ENCODE measurements at regions not wholly inside any gene's neighbourhood (a gene's known extent, or its start where the extent isn't known, plus 50 kb on each side); places are given as distances from the start of the nearest gene placed in this dataset.

DNA sequence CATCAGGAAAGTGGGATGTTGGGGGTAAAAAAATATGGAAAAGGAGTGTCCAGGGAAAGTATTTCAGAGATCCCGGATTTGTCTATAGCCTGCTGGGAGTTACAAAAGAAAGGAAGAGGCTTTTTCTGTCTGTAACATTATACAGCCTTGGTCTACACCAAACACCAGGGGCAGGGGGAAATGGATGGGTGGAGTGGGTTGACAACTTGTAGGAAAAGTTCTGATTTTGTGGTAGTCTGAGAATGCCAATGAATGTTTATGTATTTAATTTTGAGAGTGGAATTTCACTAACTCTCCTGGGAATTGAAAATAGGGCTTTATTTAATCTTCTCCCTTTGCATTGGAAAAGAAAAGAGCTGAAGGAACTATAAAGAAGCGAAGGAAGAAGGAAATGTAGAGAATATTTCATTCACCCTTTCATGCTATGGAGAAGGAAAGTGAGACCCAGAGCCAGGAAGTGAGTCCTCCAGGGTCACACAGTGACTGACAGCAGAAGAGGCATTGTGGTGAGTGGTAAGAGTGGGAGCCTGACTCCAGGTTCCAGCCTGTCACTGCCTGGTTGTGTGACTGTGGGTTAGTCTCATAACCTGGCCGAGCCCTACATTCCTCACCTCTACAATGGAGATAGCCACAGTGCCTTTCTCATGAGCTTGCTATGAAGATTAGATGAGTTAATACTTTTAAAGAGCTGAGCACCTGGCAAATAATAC, 346.3 kb upstream of the TNP1 start:
- Histone ChIP-seq H3K27ac (ENCODE audit: low read depth in 1 of 2, low read length in 1 of 2) (no peak overlapping the region), H3K36me3 (ENCODE audit: control insufficient read depth in 4 of 4, insufficient read depth in 4 of 4, low read length in 4 of 4) (no peaks in the 10 kb centered on the region), H3K9ac (ENCODE audit: insufficient read depth in 1 of 2, low read length in 2 of 2) (no peak overlapping the region), H3K4me1 (ENCODE audit: control insufficient read depth in 5 of 5, insufficient read depth in 5 of 5, low read length in 5 of 5) (no peaks in the 10 kb centered on the region), H3K27me3 (ENCODE audit: control insufficient read depth in 3 of 3, insufficient read depth in 3 of 3, low read length in 2 of 3) (no peaks in the 10 kb centered on the region), H3K9me3 (ENCODE audit: control insufficient read depth in 4 of 4, insufficient read depth in 3 of 4, low read length in 3 of 4) (peaks cover 0 to 8% (median 0%) of the 10 kb centered on the region in 4 donors), H3K4me3 (no peak overlapping the region)
- DNase-seq (no peak), ATAC-seq (ENCODE audit: insufficient read depth, low FRiP score) (no peak)
- WGBS, 2 donors = 80 to 90% methylated on average over 3 of the region's 3 CpGs
- TF ChIP-seq, protein P1, sequence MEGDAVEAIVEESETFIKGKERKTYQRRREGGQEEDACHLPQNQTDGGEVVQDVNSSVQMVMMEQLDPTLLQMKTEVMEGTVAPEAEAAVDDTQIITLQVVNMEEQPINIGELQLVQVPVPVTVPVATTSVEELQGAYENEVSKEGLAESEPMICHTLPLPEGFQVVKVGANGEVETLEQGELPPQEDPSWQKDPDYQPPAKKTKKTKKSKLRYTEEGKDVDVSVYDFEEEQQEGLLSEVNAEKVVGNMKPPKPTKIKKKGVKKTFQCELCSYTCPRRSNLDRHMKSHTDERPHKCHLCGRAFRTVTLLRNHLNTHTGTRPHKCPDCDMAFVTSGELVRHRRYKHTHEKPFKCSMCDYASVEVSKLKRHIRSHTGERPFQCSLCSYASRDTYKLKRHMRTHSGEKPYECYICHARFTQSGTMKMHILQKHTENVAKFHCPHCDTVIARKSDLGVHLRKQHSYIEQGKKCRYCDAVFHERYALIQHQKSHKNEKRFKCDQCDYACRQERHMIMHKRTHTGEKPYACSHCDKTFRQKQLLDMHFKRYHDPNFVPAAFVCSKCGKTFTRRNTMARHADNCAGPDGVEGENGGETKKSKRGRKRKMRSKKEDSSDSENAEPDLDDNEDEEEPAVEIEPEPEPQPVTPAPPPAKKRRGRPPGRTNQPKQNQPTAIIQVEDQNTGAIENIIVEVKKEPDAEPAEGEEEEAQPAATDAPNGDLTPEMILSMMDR (IDR thresholded peaks at IDR 0.05; ENCODE audit: control extremely low read depth, extremely low read depth) = no peak

DNA sequence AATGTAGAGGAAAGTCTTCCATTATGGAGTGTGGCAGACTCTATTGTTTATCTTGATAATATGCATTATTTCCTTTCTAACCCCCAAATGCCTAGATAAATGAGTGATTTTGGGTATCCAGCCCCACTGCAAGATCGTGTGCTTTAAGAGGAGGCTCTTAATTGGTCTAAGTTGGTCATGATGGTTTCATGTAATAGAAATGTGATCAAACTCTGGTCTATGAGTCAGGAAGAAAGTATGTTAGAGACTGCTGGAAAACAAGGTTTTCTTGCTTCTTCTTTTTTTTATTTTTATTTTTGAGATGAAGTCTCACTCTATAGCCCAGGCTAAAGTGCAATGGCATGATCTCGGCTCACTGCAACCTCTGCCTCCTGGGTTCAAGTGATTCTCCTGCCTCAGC, 344.5 kb upstream of the TNP1 start:
- TF ChIP-seq, protein P1 (IDR thresholded peaks at IDR 0.05; ENCODE audit: control extremely low read depth, extremely low read depth) = no peak
- no peak overlapping the region for H3K4me3 ChIP-seq

DNA sequence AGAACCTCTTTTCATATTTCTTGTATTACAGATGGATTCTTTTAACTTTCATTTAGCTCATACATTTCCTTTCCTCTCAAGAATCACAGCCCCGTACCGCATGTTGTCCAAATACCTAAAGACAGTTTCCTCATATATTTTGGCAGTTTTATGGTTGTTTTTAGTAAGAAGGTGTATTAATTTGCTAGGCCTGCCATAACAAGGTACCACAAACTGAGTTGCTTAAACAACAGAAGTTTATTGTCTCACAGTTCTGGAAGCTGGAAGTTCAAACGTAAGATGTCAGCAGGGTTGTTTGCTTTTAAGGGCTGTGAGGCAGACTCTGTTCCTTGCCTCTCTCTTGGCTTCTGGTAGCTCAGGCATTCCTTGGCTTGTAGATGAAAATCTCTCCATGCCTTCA, 343.2 kb upstream of the TNP1 start:
- 92 to 98% methylated on average over 3 of the region's 3 CpGs for WGBS, 2 donors
- Histone ChIP-seq H3K36me3 (ENCODE audit: control insufficient read depth in 4 of 4, insufficient read depth in 4 of 4, low read length in 4 of 4) (no peaks in the 10 kb centered on the region), H3K9me3 (ENCODE audit: control insufficient read depth in 4 of 4, insufficient read depth in 3 of 4, low read length in 3 of 4) (peaks cover 0 to 8% (median 0%) of the 10 kb centered on the region in 4 donors), H3K9ac (ENCODE audit: insufficient read depth in 1 of 2, low read length in 2 of 2) (no peak overlapping the region), H3K27me3 (ENCODE audit: control insufficient read depth in 3 of 3, insufficient read depth in 3 of 3, low read length in 2 of 3) (no peaks in the 10 kb centered on the region), H3K4me1 (ENCODE audit: control insufficient read depth in 5 of 5, insufficient read depth in 5 of 5, low read length in 5 of 5) (peaks cover 0 to 4% (median 0%) of the 10 kb centered on the region in 5 donors), H3K4me3 (no peak overlapping the region), H3K27ac (ENCODE audit: low read depth in 1 of 2, low read length in 1 of 2) (no peak overlapping the region)
- DNase-seq (no peak), ATAC-seq (ENCODE audit: insufficient read depth, low FRiP score) (no peak)
- TF ChIP-seq, protein P1 (IDR thresholded peaks at IDR 0.05; ENCODE audit: control extremely low read depth, extremely low read depth) = no peak

More for the DNA sequence above, 344.5 kb upstream of the TNP1 start:
- H3K4me1 ChIP-seq (ENCODE audit: control insufficient read depth in 5 of 5, insufficient read depth in 5 of 5, low read length in 5 of 5) = no peaks in the 10 kb centered on the region
- no peak overlapping the region for H3K27ac ChIP-seq (ENCODE audit: low read depth in 1 of 2, low read length in 1 of 2)
- DNase-seq = no peak
- H3K9ac ChIP-seq (ENCODE audit: insufficient read depth in 1 of 2, low read length in 2 of 2) = no peak overlapping the region
- H3K9me3 ChIP-seq (ENCODE audit: control insufficient read depth in 4 of 4, insufficient read depth in 3 of 4, low read length in 3 of 4) = peaks cover 0 to 8% (median 0%) of the 10 kb centered on the region in 4 donors
- no peak for ATAC-seq (ENCODE audit: insufficient read depth, low FRiP score)
- H3K36me3 ChIP-seq (ENCODE audit: control insufficient read depth in 4 of 4, insufficient read depth in 4 of 4, low read length in 4 of 4) = no peaks in the 10 kb centered on the region
- 90 to 91% methylated on average over 2 of the region's 2 CpGs for WGBS, 2 donors
- no peaks in the 10 kb centered on the region for H3K27me3 ChIP-seq (ENCODE audit: control insufficient read depth in 3 of 3, insufficient read depth in 3 of 3, low read length in 2 of 3)

DNA sequence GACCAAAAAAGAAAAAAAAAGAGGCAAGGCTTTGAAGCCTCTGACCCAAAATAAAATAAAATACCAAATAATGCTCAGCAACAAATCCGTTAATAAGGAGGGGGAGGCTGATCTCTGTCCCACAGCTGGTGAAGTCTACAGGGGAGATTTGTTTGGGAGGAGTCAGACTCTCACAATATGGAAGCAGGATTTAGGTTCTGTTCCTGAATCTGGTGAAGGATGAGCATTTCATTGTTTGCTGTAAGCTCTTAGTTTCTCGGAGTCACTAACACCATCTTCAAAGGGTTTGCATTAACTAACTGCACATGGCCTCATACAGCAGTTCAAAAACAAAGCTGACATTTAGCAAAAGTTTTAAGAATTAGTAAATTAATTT, 339.4 kb upstream of the TNP1 start:
- Histone ChIP-seq H3K9me3 (ENCODE audit: control insufficient read depth in 4 of 4, insufficient read depth in 3 of 4, low read length in 3 of 4) (peaks cover 0 to 8% (median 3%) of the 10 kb centered on the region in 4 donors), H3K4me3 (no peak overlapping the region), H3K9ac (ENCODE audit: insufficient read depth in 1 of 2, low read length in 2 of 2) (no peak overlapping the region), H3K27ac (ENCODE audit: low read depth in 1 of 2, low read length in 1 of 2) (no peak overlapping the region), H3K27me3 (ENCODE audit: control insufficient read depth in 3 of 3, insufficient read depth in 3 of 3, low read length in 2 of 3) (no peaks in the 10 kb centered on the region), H3K36me3 (ENCODE audit: control insufficient read depth in 4 of 4, insufficient read depth in 4 of 4, low read length in 4 of 4) (no peaks in the 10 kb centered on the region), H3K4me1 (ENCODE audit: control insufficient read depth in 5 of 5, insufficient read depth in 5 of 5, low read length in 5 of 5) (peaks cover 0 to 4% (median 0%) of the 10 kb centered on the region in 5 donors)
- DNase-seq (no peak), ATAC-seq (ENCODE audit: insufficient read depth, low FRiP score) (no peak)
- 75 to 76% methylated on average over 2 of the region's 2 CpGs for whole genome bisulfite sequencing, 2 donors
- TF ChIP-seq, protein P1 (IDR thresholded peaks at IDR 0.05; ENCODE audit: control extremely low read depth, extremely low read depth) = no peak
